Inflammatory macrophage treated with lipopolysaccharide for 4 hours (primary cell): ENCODE measurements at regions not wholly inside any gene's neighbourhood (a gene's known extent, or its start where the extent isn't known, plus 50 kb on each side); places are given as distances from the start of the nearest gene placed in this dataset.

ENCODE experiments used
- DNase-seq: peaks from one replicate; pipeline ENCODE4 v3.0.0-alpha.2; 2020

- DNase-seq, result peak; percentile 19
These were observed 161.0 kb downstream of the HERPUD2 start for GRCh38 chr7:35533902-35534301.

DNA sequence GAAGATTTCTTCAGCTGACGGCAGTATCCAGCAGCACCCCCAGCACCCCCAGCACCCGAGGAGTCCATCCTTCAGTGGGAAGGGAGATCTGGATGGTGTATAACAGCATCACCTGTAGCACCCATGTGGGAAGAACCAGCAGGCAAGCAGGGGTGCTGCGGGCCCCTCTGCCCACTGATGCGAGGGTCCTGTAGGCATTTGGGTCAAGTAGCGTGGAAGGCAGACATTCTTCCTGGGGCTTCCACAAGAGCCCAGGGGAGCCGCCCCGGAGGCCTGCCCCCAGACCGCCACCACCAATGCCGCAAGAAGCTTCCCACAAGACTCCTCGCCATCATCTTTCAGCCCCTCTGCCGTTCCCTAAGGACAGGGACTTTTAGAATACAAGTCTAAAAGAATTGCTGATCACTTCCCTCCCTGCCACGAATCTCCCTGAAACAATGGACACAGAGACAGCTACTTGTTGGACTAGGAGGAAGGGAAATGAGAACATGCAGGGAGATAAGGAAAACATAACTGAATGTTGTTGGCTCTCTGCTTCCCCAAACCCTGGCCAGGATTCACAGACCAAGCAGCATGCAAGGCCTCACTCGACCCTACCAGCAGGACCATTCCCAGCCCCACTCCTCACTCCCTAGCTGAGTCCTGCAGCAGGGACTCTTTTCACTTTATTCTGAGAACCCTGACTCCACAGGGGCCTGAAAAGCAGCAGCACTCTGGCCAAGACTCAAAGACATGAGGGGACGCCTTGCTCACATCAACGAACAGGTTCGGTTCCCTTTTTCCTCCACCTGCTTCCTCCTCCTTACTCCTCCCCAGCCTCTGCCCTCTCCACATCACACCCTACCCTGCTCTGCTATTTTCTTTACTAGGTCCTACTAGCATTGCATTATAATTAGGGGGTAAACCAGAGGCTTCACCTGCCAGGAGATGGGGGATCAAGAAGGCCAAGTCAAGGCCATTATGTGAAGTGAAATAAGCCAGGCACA is 164.5 kb downstream of the HERPUD2 start:
- no peak for DNase-seq

GRCh38 chr7:35529713-35530112 is 165.2 kb downstream of the HERPUD2 start:
- DNase-seq, result no peak

DNA sequence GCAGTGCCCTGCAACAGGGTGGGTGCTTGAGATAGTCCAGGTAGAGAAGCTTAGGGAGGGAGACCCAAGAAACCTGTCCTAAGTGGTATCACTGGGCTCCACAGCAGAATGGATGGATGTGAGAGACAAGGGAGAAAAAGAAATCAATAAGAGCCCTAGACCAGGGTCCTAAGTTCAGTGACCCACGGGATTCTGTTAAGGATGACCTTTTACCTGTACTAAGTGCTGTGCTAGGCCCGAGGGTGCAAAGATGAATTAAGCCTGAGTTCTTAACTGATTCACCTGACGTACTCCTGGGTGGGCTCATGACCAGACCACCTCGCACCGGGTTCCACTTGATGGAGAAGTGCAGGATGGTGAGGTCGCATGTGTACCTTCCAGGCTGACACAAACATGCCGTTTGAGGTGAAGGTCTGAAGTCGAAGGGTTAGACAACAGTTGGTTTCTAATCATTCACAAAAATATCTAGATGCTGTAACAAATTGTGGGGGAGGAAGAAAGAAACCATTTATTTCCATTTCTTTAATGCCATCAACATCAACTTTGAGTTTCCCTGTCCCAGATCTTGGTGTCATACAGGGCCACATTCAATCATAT is 166.5 kb downstream of the HERPUD2 start:
- no peak for DNase-seq

DNA sequence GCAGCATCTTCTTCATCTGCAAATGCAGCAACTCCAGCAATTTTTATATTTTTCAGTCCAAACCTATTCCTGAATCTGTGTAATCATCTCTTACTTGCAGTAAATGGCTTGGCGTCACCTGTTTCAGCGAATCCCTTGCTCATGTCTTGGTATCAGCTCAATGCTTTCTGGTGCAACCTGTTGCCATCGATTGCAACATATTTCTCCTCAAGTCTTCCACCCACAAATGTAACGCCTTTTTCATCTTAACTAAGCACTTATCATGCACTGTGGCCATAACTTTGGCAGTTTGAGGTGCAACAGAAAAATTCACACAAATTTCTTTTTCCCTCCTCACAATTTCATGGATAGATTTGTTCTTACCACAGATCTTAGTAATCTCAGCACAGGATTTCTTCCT is 168.3 kb downstream of the HERPUD2 start:
- DNase-seq, result no peak

DNA sequence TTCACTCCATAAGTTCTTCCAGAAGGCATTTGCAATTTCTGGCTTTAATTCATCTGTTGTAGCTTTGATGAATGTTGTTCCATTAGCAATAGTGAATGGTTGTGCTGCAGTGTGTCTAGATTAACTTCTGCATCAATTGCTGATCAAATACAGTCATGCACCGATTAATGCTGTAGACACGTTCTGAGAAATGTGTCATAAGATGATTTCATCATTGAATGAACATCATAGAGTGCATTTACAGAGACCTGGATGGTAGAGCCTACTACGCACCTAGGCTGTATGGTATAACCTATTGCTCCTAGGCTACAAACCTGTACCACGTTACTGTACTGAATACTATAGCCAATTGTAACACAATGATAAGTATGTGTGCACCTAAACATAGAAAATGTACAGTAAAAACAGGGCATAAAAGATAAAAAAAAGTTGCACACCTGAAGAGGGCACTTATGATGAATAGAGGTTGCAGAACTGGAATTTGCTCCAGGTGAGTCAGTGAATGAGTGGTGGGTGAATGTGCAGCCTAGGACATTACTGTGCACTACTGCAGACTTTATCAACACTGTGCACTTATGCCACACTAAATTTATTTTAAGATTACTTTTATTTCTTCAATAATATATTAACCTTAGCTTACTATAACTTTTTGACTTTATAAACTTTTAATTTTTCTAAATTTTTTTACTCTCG is 170.7 kb downstream of the HERPUD2 start:
- DNase-seq, result no peak

GRCh38 chr7:35523292-35523691 is 171.6 kb downstream of the HERPUD2 start:
- DNase-seq, result no peak

DNA sequence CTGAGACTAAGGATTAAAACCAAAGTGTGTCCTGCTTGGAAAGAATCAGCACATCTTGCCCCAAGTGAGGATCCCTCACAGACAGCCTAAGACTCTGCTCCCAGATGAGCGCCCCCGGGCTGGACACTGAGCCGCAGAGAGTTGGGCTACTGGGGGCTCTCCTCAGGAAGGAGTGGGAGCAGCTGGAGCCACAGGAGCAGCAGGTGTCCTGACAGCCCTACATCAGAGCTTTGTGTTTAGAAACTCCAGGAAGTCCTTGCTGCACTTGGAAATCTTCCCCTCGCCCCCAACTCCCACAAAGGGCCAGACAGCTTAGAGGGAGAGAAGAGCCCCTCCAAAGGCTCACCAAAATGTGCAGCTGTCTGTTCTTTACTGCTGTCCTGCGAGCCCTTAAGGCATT is 172.2 kb downstream of the HERPUD2 start:
- DNase-seq, result no peak

- DNase-seq, result no peak
These were observed 173.0 kb downstream of the HERPUD2 start for GRCh38 chr7:35521941-35522340.

- DNase-seq, result no peak
These were observed 173.9 kb downstream of the HERPUD2 start for GRCh38 chr7:35520810-35521625.

DNA sequence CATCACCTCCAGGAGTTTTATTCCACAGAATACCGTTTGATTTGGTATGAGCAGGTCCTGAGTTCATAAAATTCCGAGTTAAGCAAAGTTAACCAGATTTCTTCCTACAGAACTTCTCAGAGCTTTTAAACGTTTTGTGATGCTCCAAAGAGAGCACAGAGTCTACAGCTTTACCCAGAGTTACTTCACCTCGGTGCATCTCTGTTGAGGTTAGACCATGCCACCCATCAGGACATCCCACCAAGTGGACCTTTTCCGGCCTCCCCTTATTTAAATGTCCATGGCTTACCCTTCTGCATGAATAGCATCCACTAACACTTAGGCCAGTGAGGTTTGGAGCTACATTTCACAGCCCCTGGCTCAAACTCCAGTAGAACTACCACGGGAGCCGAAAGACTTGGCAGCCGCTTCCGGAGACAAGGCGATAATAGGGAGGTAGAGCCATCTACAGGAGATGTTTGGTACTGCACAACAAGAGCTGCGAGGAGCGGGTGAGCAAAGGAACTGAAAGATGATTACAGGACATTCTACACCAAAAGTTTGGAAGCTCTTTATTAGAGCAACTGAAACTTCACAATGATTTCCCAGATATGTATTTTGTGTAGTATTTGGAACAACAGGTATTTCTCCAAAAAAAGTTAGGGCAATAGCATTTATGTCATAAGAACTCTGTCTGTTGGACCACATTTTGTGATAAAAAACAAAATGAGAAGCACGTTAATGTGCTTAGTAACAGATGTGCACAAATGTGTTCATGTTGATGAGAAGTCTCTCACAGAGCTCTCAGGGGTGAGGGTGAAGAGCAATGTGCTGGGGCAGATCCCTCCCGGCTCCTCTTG is 174.7 kb downstream of the HERPUD2 start:
- peak; percentile 60 for DNase-seq

- DNase-seq, result no peak
These were observed 176.2 kb downstream of the HERPUD2 start for GRCh38 chr7:35518767-35519166.

- DNase-seq, result no peak
These were observed 178.4 kb downstream of the HERPUD2 start for GRCh38 chr7:35516498-35516897.

DNA sequence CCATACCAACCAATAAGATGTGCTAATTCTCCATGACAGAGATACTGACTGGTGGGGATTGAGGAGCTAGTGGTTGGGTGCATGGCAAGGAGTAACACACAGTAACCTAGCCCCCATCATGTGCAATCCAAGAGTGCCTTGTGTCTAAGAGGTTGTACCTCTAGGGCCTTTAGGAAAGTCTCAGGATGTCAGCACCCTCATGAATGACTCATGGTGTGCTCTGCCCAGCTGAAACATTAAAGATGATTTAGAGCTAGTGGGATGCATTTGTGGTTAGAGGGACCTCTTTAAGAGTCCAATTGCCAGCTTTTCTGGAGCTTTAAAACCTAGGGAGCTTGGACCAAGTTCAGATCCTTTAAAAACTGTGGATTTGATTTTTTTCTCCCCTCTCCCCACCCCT is 181.1 kb downstream of the HERPUD2 start:
- no peak for DNase-seq

- DNase-seq, result no peak
These were observed 181.7 kb downstream of the HERPUD2 start for GRCh38 chr7:35513195-35513594.

GRCh38 chr7:35512716-35513115 is 182.2 kb downstream of the HERPUD2 start:
- DNase-seq, result no peak

GRCh38 chr7:35508623-35509400 is 186.1 kb downstream of the HERPUD2 start:
- no peak for DNase-seq

DNA sequence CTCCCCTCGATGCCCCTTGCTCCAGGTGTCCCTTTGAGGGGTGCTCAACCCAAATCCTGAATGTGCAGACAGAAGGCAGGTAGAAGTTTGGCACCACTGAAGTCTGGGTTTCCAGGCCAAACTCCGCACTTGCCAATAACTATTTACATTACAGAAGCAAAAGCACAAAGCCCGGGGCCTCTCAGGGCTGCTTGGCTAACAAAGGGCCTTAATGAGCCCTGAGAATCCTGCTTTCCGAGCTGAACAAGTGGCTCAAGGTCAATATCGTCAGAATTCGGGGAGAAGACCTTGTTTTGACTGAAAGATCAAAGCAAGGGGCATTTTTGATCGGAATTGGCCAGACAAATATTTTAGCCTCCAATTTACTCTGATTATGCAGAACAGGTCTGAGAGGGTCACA is 189.9 kb downstream of the HERPUD2 start:
- no peak for DNase-seq

GRCh38 chr7:35504365-35504764 is 190.6 kb downstream of the HERPUD2 start:
- DNase-seq, result no peak

DNA sequence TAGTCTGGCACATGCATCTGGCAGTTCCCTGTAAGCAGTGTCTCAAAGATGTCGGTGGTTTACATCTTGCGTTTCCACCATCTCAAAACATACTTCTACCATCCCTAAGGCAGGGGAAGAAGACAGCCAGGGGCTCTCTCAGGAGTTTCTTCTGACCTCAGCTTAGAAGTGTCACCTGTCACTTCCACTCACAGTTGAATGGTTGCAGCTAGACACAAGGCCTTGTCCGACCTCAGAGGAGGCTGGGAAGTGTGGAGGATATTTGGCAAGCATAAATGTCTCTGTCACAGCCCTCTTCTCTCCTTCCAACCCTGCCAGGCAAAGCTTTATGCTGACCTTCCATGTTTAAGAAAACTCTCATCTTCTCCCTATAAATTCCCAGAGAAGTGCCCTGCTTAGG is 193.3 kb downstream of the HERPUD2 start:
- no peak for DNase-seq

DNA sequence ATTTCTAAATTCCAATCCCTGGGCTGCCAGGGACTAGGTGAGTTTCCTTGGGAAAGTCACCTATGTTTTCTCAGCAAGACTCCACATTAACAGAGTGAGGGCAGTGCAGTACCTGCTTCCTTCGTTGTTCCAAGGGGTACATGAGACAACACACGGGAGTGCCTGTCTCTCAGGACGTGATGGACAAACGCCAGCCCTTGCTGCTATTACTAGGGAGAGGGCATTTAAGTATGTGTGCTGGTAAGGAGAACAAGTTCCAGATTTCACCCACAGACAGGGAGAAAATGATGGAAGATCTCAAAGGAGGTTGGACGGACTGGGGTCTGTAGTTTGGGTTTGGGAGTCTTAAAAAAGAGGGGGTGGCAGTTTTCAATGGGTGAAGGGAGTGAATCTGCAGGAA is 195.7 kb downstream of the HERPUD2 start:
- no peak for DNase-seq
